SK-MEL-5 (cell line): ENCODE measurements at regions not wholly inside any gene's neighbourhood (a gene's known extent, or its start where the extent isn't known, plus 50 kb on each side); places are given as distances from the start of the nearest gene placed in this dataset.

ENCODE experiments used
- DNase-seq: peaks from one replicate; pipeline ENCODE4 v3.0.0-alpha.2; 2016; ENCODE audit warnings: low read depth, low spot score
- in situ Hi-C: cut with HindIII; loops from 2 replicates; pipeline ENCODE4 v1.10.0; 2016; ENCODE audit warnings: low sequenced_read_pairs, high pct_unique_total_duplicates, low pct_unique_long_range_greater_than_20kb

- DNase-seq, result no peak
- in situ Hi-C loops, result no loop called here
Measured at GRCh38 chr9:115629879-115630840, 512.2 kb upstream of the TNC start.

DNA sequence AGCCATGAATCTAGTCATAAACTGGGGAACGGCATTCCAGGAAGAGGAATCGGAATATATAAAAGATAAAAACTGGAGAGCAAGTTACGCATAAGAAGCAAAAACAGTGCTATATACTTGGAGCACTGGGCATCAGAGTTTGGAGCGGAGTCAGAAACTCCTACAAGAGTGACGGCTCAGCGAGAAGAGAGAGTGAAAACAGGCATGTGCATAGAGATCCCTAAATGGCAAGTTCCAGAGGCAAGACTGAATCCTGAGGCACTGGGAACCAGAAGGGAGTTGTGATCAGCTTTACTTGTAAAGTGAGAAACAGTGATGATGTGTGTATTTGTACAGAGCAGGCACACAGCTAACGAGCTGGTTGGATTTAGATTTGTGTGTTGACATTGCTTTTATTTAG is 514.4 kb upstream of the TNC start:
- in situ Hi-C loops, result no loop called here
- no peak for DNase-seq

DNA sequence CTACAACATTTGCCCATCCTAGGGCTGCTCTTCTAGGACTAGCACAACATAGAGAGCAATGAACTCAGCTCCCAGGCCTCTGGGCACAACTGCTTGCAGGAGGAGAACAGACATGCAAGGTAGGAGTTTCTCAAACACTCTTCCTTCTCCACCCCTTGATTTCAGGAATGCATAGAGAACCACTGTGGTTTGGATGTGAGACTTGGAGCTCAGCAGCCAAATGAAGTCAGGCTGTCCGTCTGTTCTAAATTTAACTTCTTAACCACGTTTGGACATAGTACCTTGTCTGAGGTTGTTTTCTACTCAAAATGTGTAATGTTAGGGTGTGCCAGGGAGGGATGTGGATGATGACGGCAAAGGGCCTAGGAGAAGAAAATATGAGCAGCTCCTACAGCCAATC is 515.1 kb upstream of the TNC start:
- DNase-seq, result no peak
- in situ Hi-C loops, result no loop called here

DNA sequence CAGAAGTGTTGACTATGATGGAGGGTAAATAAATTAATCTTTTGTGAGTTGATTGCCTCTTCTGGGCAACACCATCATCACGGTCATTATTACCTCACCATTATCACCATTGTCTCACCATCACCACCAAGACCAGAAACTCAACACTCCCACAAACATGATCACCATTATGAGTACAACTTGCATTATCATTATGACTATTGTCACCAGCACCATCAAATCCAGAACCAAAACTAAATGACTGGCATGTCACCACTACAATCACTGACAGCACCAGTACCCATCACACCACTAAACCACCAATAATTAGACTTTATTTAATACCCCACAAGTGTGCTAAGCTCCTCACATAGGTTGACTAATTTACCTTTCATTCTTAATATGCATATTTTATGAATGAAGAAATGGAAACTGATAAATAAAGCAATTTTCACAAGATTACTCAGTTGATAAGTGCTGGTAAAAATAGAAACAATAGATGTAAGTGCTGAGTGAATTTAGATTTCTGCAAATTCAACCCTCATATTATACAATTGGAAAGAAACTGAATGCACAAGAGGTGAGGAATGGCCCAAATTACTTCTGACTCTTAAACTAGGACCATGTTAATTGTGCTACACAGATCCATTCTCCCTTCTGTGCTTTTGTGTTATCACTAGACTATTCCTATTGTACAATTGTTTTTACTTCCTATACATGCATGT is 517.8 kb upstream of the PAPPA start:
- in situ Hi-C loops, result no loop called here

DNA sequence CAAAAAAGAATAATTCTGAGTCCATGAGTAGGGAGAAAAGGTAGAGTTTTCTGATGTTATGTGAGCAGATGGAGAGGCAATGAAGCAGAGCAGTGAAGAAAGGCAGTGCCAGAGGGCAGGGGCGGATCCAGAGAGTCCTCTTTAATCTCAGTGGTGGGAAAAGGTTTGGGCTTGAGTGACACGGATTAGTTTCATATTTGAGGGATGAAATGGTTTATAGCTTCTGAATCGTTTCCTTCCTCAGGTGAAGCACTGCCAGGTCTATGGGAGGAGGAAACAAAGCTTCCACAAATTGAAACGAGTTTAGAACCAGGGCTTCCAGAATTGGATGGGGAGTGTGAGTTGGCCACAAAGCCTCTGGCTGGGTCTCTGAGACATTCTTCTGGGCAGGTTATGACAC is 517.0 kb upstream of the PAPPA start:
- in situ Hi-C loops, result no loop called here
- no peak for DNase-seq

More for the DNA sequence above, 517.8 kb upstream of the PAPPA start:
- DNase-seq, result no peak

DNA sequence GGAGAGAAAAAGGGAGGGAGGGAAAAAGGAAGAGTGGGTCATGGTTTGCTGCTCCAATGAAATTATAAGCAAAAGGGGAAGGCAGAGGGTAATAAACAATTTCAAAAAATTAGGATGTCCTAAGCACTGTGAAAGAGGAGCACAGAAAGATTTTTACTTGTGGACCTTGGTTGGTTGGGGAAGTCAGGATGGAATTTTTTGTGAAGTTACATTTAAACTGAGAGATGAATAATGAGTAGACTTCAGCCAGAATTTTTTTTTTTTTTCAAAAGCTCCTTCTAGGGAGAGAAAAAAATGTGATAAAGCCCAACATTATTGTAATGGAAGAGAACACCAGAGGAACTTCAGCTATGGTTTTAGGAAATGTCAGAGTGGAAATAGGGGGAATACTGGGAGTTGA is 515.9 kb upstream of the PAPPA start:
- no peak for DNase-seq
- in situ Hi-C loops, result no loop called here

DNA sequence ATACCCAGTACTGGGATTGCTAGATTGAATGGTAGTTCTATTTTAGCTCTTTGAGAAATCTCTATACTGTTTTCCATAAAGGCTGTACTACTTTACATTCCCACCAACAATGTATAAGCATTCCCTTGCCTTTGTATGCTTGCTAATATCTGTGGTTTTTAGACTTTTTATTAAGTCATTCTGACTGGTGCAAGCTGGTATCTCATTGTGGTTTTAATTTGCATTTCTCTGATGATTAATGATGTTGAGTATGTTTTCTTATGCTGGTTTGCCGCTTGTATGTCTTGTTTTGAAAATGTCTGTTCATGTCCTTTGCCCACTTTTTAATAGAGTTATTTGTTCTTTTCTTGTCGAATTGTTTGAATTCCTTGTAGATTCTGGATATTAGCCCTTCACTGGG is 512.7 kb upstream of the PAPPA start:
- no peak for DNase-seq

DNA sequence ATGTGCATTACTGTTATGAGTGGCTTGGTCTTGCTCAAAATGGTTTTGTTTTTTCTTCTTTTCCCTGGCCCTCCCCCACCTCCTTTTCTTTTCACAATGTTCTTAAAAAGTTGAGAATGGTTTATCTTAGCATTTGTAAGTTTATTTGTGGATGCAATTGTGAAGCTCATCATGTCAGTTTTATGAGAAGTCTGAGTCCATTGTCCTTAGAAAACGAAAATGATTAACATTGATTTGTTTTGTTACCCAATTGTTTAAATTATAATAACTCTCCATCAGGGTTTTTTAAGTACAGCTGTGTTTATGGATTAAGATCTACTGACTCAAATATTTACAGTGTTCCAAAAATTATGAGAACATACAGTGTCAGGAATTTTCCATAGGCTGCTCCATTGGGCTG is 511.3 kb upstream of the PAPPA start:
- no peak for DNase-seq
- in situ Hi-C loops, result no loop called here

More for the DNA sequence above, 512.7 kb upstream of the PAPPA start:
- in situ Hi-C loops, result no loop called here

- in situ Hi-C loops, result no loop called here
Measured at GRCh38 chr9:115643948-115644727, 509.5 kb upstream of the PAPPA start.

DNA sequence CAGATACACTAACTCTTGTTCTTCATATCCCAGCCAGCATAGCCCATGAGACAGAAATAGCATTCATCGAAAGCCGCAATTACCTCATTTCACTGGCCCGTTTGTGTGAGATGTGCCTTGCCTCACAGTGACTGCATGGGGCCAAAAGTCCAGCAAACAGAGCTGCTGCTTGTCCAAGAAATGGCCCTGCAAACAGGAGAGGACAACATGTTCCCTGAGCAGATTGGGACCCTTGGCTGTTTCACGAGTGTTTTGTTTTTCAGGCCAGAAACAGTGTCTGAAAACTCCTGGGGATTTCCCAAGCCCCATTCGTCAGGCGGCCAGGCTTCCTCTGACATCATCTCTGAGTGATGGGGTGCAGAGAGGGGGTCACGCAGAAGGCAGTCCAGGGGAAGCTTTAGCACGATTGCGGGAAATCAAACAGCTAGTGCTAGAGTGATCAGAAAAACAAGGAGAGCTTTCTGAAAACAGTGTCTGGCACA is 503.6 kb upstream of the PAPPA start:
- peak; percentile 75 for DNase-seq
- in situ Hi-C loops, result no loop called here

More at GRCh38 chr9:115643948-115644727, 509.5 kb upstream of the PAPPA start:
- no peak for DNase-seq

DNA sequence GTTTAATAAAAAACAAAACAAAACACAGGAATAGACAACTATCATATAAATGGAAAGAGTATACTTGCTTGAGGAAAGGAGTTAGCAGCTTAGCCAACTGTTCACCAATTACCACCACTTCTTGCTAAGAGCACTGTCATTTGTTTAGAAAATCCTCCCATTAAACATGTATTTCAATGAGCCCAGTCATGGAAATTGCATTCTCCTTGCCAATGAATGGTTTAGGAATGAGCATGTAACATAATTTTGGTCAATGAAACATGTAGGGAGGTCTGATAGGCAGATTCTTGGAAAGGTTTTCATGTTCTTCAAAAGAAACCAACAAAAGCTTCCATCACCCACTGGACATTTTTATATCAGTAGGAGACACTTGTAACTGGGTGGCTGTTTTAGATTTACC is 502.8 kb upstream of the PAPPA start:
- no peak for DNase-seq
- in situ Hi-C loops, result no loop called here

- DNase-seq, result no peak
- in situ Hi-C loops, result no loop called here
Measured at GRCh38 chr9:115651461-115651860, 502.1 kb upstream of the PAPPA start.

DNA sequence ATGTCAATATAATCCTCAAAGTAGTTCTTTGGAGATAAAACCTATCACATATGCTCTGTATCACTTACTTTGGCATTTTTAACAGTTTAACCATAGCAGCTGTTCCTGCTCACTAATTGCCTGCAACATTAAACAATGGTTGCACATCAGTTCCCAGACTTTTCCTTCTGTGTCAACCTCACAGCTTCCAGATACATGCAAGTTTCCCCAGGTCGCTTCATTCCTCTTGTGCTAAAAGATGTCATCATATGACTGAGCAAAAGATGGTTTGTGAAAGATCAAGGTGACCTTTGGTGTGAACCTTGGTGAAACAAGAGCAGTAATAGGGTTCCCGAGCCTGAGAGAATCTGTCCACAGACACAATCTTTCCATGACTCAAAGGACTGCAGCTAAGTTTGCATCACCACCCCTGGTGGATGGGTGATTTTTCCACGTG is 500.4 kb upstream of the PAPPA start:
- in situ Hi-C loops, result no loop called here
- no peak for DNase-seq

DNA sequence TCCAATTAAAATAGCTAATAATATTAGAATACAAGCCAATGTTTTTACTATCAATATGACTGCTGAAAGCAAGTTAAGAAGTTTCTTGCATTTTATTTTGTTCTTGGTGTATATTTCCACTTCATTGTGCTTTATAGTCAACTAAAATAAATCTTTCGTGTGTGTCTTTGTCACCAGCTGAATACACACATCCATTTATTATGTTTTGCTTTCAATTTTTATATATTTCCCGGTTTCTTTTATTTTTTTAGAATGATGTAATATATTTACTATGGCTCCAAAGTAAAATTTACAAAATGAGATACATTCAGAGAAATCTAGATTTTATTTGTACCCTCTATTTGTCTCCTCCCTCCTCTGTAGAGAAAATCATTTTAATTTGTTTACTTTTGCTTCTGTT is 495.9 kb upstream of the PAPPA start:
- no peak for DNase-seq
- in situ Hi-C loops, result no loop called here

DNA sequence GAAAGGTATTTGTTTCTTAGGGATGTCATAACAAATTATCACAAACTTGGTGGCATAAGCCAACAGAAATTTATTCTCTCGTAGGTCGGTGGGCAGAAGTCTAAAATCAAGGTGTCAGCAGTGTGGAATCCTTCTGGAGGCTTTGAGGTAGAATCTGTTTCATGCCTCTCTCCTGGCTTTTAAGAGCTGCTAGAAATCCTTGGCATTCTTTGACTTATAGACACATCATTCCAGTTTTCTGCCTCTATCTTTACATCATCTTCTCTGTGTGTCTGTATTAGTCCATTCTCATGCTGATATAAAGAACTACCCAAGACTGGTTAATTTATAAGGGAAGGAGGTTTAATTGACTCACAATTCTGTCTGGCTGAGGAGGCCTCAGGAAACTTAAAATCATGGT is 488.1 kb upstream of the PAPPA start:
- in situ Hi-C loops, result no loop called here

GRCh38 chr9:115668521-115668920 is 485.1 kb upstream of the PAPPA start:
- no peak for DNase-seq
- in situ Hi-C loops, result no loop called here

More for the DNA sequence above, 488.1 kb upstream of the PAPPA start:
- no peak for DNase-seq

- no peak for DNase-seq
- in situ Hi-C loops, result no loop called here
Measured at GRCh38 chr9:115671236-115671962, 482.2 kb upstream of the PAPPA start.
